ENCODE measurements at regions not wholly inside any gene's neighbourhood (a gene's known extent, or its start where the extent isn't known, plus 50 kb on each side); places are given as distances from the start of the nearest gene placed in this dataset.

- TF ChIP-seq CTCF (IDR thresholded peaks at IDR 0.05) (no peak), POLR2A (IDR thresholded peaks at IDR 0.05) (no peak)
Measured at GRCh38 chr1:201739080-201739479, 89.9 kb upstream of the IPO9 start.
